Fibroblast of lung (primary cell): ENCODE measurements at regions not wholly inside any gene's neighbourhood (a gene's known extent, or its start where the extent isn't known, plus 50 kb on each side); places are given as distances from the start of the nearest gene placed in this dataset.

Experiments used
- DNase-seq, 2 donors: peaks; one replicate each; pipeline versions ENCODE4 v3.0.0 to v3.0.0-alpha.2; 2010; ENCODE audit warnings: low read depth in 2 of 2
- H2AFZ ChIP-seq: 2 replicates; pipeline ENCODE4 v1.5.1; 2012; ENCODE audit warnings: low read length, control low read depth, inconsistent platforms
- H3K27ac ChIP-seq: 2 replicates; pipeline ENCODE4 v1.5.1; 2011; ENCODE audit warnings: low read length, control low read depth; ENCODE audit not compliant: insufficient read depth
- H3K27me3 ChIP-seq: 2 replicates; pipeline ENCODE4 v1.5.1; 2011; ENCODE audit warnings: mild to moderate bottlenecking, low read length; ENCODE audit not compliant: control insufficient read depth, insufficient read depth
- H3K36me3 ChIP-seq: 2 replicates; pipeline ENCODE4 v1.5.1; 2011; ENCODE audit warnings: low read length; ENCODE audit not compliant: control insufficient read depth, insufficient read depth
- H3K4me1 ChIP-seq: 2 replicates; pipeline ENCODE4 v1.5.1; 2011; ENCODE audit warnings: low read length; ENCODE audit not compliant: control insufficient read depth, insufficient read depth; ENCODE audit errors: extremely low read depth
- H3K4me2 ChIP-seq: 2 replicates; pipeline ENCODE4 v1.5.1; 2011; ENCODE audit warnings: low read length, control low read depth; ENCODE audit not compliant: insufficient read depth; ENCODE audit errors: extremely low read depth
- H3K4me3 ChIP-seq, 4 experiments: fragments of 200-600 bp in 1 of 4; sonication (generic) in 1 of 4; replicated peaks in 1 of 4; 2 replicates each; pipeline ENCODE4 v1.5.1; 2011 to 2016; ENCODE audit warnings: low read length in 4 of 4, low read depth in 3 of 4, mild to moderate bottlenecking in 3 of 4, control low read depth in 2 of 4, inconsistent platforms in 1 of 4, mixed read lengths in 1 of 4; ENCODE audit not compliant: insufficient read depth in 1 of 4; ENCODE audit errors: control extremely low read depth in 1 of 4
- H3K79me2 ChIP-seq: 2 replicates; pipeline ENCODE4 v1.5.1; 2012; ENCODE audit warnings: mild to moderate bottlenecking, low read length, inconsistent platforms; ENCODE audit not compliant: control insufficient read depth, insufficient read depth
- H3K9ac ChIP-seq: 2 replicates; pipeline ENCODE4 v1.5.1; 2011; ENCODE audit warnings: mild to moderate bottlenecking, low read length, control low read depth; ENCODE audit not compliant: insufficient read depth
- H3K9me3 ChIP-seq: 2 replicates; pipeline ENCODE4 v1.5.1; 2012; ENCODE audit warnings: low read depth, low read length; ENCODE audit not compliant: control insufficient read depth, insufficient read depth
- H4K20me1 ChIP-seq: 2 replicates; pipeline ENCODE4 v1.5.1; 2011; ENCODE audit warnings: low read length; ENCODE audit not compliant: control insufficient read depth, insufficient read depth; ENCODE audit errors: extremely low read depth
- EZH2 ChIP-seq: IDR thresholded peaks from 2 replicates; pipeline ENCODE4 v1.5.1; 2012; ENCODE audit warnings: low read length, control low read depth, mild to moderate bottlenecking; ENCODE audit errors: missing control alignments
- TF ChIP-seq, protein P1 (sequence below), 2 donors: IDR thresholded peaks in 1 of 2; conservative IDR thresholded peaks in 1 of 2; 1 replicate in 1 of 2; 2 replicates in 1 of 2; pipeline ENCODE4 v1.5.1; 2011 to 2012; ENCODE audit warnings: low read length in 2 of 2, control low read depth in 1 of 2, inconsistent platforms in 1 of 2, low read depth in 1 of 2, mild to moderate bottlenecking in 1 of 2

DNA sequence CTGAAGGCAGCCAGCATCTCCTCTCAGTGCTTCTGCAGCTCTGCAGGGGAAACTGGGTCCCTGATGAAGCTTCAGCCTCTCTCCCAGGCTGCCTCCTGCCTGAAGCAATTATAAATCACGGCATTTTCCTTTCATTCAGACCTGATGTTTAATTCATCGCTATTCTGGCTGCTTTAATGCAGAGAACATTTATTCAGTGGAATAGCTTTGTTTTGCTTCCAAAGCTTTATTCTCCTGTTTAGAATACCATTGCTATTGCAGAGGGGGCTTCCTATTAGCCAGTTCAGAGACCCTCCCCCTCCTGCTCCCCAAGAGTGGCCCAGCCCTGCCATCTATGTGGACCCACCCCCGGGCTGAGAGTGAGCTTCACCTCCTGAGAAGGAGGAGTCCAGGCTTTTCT lies 255.6 kb downstream of the LRFN2 start:
- no peaks in the 10 kb centered on the region for H3K4me1 ChIP-seq
- H3K79me2 ChIP-seq: no peaks in the 10 kb centered on the region
- no peaks in the 10 kb centered on the region for H3K27me3 ChIP-seq
- H3K4me3 ChIP-seq: no peak overlapping the region
- H3K9ac ChIP-seq: no peak overlapping the region
- H3K36me3 ChIP-seq: no peaks in the 10 kb centered on the region
- H3K27ac ChIP-seq: no peak overlapping the region
- no peaks in the 10 kb centered on the region for H3K9me3 ChIP-seq
- no peak overlapping the region for H2AFZ ChIP-seq
- no peak overlapping the region for H3K4me2 ChIP-seq
- DNase-seq: no peak
- TF ChIP-seq, protein P1, sequence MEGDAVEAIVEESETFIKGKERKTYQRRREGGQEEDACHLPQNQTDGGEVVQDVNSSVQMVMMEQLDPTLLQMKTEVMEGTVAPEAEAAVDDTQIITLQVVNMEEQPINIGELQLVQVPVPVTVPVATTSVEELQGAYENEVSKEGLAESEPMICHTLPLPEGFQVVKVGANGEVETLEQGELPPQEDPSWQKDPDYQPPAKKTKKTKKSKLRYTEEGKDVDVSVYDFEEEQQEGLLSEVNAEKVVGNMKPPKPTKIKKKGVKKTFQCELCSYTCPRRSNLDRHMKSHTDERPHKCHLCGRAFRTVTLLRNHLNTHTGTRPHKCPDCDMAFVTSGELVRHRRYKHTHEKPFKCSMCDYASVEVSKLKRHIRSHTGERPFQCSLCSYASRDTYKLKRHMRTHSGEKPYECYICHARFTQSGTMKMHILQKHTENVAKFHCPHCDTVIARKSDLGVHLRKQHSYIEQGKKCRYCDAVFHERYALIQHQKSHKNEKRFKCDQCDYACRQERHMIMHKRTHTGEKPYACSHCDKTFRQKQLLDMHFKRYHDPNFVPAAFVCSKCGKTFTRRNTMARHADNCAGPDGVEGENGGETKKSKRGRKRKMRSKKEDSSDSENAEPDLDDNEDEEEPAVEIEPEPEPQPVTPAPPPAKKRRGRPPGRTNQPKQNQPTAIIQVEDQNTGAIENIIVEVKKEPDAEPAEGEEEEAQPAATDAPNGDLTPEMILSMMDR (conservative IDR thresholded peaks at IDR 0.05 in 1 of 2, IDR thresholded peaks at IDR 0.05 in 1 of 2; ENCODE audit: low read depth in 1 of 2, low read length in 2 of 2): no peak
- TF ChIP-seq EZH2: no peak
- no peaks in the 10 kb centered on the region for H4K20me1 ChIP-seq

DNA sequence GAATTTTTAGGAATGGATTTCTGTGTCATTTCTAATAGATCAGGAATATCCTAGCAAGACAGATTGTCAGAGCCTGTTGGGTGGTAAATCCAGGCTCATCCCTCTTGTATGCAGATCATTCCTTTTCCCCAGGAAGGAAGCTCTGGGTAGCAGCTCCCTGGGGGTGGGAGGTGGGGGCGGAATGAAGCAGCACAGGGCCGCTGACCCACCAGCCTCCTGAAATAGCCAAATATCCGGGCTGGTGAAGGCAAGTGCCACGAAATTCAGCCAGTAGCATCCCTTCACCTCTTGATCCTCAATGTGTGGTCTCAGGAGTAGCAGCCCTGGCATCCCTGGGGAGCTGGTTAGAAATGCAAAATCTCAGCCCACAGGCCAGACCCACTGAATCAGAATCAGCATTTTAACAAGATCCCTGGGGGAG lies 256.9 kb downstream of the LRFN2 start:
- Histone ChIP-seq H3K36me3 (no peaks in the 10 kb centered on the region), H3K4me1 (no peaks in the 10 kb centered on the region), H3K4me3 (no peak overlapping the region), H3K27me3 (no peaks in the 10 kb centered on the region), H2AFZ (no peak overlapping the region), H3K27ac (no peak overlapping the region), H3K79me2 (no peaks in the 10 kb centered on the region), H3K9me3 (no peaks in the 10 kb centered on the region), H3K4me2 (no peak overlapping the region), H3K9ac (no peak overlapping the region), H4K20me1 (no peaks in the 10 kb centered on the region)
- no peak for TF ChIP-seq EZH2
- TF ChIP-seq, protein P1 (conservative IDR thresholded peaks at IDR 0.05 in 1 of 2, IDR thresholded peaks at IDR 0.05 in 1 of 2; ENCODE audit: low read depth in 1 of 2, low read length in 2 of 2): no peak
- no peak for DNase-seq

DNA sequence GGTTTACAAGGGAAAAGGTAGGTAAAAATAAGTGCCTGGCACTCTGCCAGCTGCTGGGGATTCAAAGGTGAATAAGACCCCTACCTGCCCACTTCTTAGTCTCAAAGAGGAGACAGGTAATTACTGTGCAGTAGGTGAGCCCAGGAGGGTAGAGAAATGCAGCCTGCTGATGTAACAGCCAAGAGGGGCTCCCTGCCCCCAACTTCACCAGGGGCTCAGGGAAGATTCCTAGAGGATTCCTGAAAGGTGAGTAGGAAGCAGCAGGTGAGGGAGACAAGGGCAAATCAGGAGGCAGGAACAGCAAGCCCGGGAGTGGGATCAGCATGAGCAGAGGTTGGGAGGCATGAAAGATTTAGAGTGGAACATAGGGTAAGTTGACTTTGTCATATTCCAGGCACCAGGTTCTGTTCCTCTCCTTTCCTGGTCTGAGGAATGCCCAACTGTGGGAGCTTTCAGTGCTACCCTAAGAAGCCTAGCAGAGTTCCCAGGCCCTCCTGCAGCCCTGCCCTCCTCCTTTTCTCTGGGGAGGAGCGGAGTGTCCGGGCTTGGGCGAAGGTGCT lies 258.1 kb downstream of the LRFN2 start:
- H3K4me1 ChIP-seq: no peaks in the 10 kb centered on the region
- H3K9me3 ChIP-seq: no peaks in the 10 kb centered on the region
- H3K4me2 ChIP-seq: no peak overlapping the region
- no peak overlapping the region for H3K27ac ChIP-seq
- H4K20me1 ChIP-seq: no peaks in the 10 kb centered on the region
- H3K4me3 ChIP-seq: no peak overlapping the region
- TF ChIP-seq, protein P1 (conservative IDR thresholded peaks at IDR 0.05 in 1 of 2, IDR thresholded peaks at IDR 0.05 in 1 of 2; ENCODE audit: low read depth in 1 of 2, low read length in 2 of 2): no peak
- no peak for TF ChIP-seq EZH2
- no peak overlapping the region for H2AFZ ChIP-seq
- H3K79me2 ChIP-seq: no peaks in the 10 kb centered on the region
- no peak overlapping the region for H3K9ac ChIP-seq
- no peaks in the 10 kb centered on the region for H3K36me3 ChIP-seq
- DNase-seq: no peak
- H3K27me3 ChIP-seq: no peaks in the 10 kb centered on the region
